SH-SY5Y (cell line): ENCODE measurements at regions not wholly inside any gene's neighbourhood (a gene's known extent, or its start where the extent isn't known, plus 50 kb on each side); places are given as distances from the start of the nearest gene placed in this dataset.

ENCODE experiments used
- GATA2 ChIP-seq: IDR thresholded peaks from 2 replicates; pipeline ENCODE4 v1.6.1; 2011; ENCODE audit warnings: mild to moderate bottlenecking, low read depth, low read length
- GATA3 ChIP-seq: IDR thresholded peaks from 2 replicates; pipeline ENCODE4 v1.6.1; 2011; ENCODE audit warnings: low read depth, mild to moderate bottlenecking, low read length, moderate library complexity

- TF ChIP-seq GATA2 (no peak), GATA3 (no peak)
Observed at GRCh38 chr2:224163566-224164307, 124.7 kb upstream of the SERPINE2 start.

- no peak for TF ChIP-seq GATA3
- no peak for TF ChIP-seq GATA2
Observed at GRCh38 chr2:224162122-224162521, 123.0 kb upstream of the SERPINE2 start.

GRCh38 chr2:224161712-224162111 lies 122.6 kb upstream of the SERPINE2 start:
- TF ChIP-seq GATA2 (no peak), GATA3 (no peak)

- TF ChIP-seq GATA2 (no peak), GATA3 (no peak)
Observed at GRCh38 chr2:224160917-224161316, 121.8 kb upstream of the SERPINE2 start.

- TF ChIP-seq GATA3, result no peak
- no peak for TF ChIP-seq GATA2
Observed at GRCh38 chr2:224159345-224159928, 120.4 kb upstream of the SERPINE2 start.

- TF ChIP-seq GATA3 (no peak), GATA2 (no peak)
Observed at GRCh38 chr2:224158831-224159230, 119.7 kb upstream of the SERPINE2 start.

- TF ChIP-seq GATA3 (no peak), GATA2 (no peak)
Observed at GRCh38 chr2:224158061-224158460, 119.0 kb upstream of the SERPINE2 start.

GRCh38 chr2:224157655-224158054 lies 118.6 kb upstream of the SERPINE2 start:
- TF ChIP-seq GATA2 (no peak), GATA3 (no peak)

- TF ChIP-seq GATA3, result no peak
- no peak for TF ChIP-seq GATA2
Observed at GRCh38 chr2:224156436-224156835, 117.3 kb upstream of the SERPINE2 start.

- TF ChIP-seq GATA2 (no peak), GATA3 (no peak)
Observed at GRCh38 chr2:224155896-224156295, 116.8 kb upstream of the SERPINE2 start.

- TF ChIP-seq GATA3 (no peak), GATA2 (no peak)
Observed at GRCh38 chr2:224155371-224155770, 116.3 kb upstream of the SERPINE2 start.

GRCh38 chr2:224151680-224152310 lies 112.7 kb upstream of the SERPINE2 start:
- TF ChIP-seq GATA3, result no peak
- no peak for TF ChIP-seq GATA2

GRCh38 chr2:224151161-224151560 lies 112.1 kb upstream of the SERPINE2 start:
- TF ChIP-seq GATA2 (no peak), GATA3 (no peak)

GRCh38 chr2:224147174-224147573 lies 108.1 kb upstream of the SERPINE2 start:
- TF ChIP-seq GATA2, result no peak
- TF ChIP-seq GATA3, result no peak
